GM10248 (cell line): ENCODE measurements at regions not wholly inside any gene's neighbourhood (a gene's known extent, or its start where the extent isn't known, plus 50 kb on each side); places are given as distances from the start of the nearest gene placed in this dataset.

Experiments used
- CTCF ChIA-PET: fragments of 300-600 bp; sonication (Branson Sonifier 250); formaldehyde crosslinking; extraction: SDS; loops from one replicate; lab custom pipeline; 2021; ENCODE audit warnings: antibody characterized with exemption; lab: Yijun Ruan, JAX
- POLR2A ChIA-PET: fragments of 350-650 bp; sonication (Branson Sonifier 250); formaldehyde crosslinking; extraction: SDS; loops from one replicate; lab custom pipeline; 2020; ENCODE audit warnings: antibody characterized with exemption; lab: Yijun Ruan, JAX
- DNase-seq: peaks from one replicate; pipeline ENCODE4 v3.0.0; 2012; ENCODE audit errors: extremely low spot score
- TF ChIP-seq, protein P1 (sequence below): IDR thresholded peaks from 2 replicates; pipeline ENCODE4 v1.5.1; 2012; ENCODE audit warnings: mild to moderate bottlenecking, low read depth; ENCODE audit errors: extremely low read depth, missing control alignments, control extremely low read depth

- no peak for DNase-seq
- TF ChIP-seq, protein P1, sequence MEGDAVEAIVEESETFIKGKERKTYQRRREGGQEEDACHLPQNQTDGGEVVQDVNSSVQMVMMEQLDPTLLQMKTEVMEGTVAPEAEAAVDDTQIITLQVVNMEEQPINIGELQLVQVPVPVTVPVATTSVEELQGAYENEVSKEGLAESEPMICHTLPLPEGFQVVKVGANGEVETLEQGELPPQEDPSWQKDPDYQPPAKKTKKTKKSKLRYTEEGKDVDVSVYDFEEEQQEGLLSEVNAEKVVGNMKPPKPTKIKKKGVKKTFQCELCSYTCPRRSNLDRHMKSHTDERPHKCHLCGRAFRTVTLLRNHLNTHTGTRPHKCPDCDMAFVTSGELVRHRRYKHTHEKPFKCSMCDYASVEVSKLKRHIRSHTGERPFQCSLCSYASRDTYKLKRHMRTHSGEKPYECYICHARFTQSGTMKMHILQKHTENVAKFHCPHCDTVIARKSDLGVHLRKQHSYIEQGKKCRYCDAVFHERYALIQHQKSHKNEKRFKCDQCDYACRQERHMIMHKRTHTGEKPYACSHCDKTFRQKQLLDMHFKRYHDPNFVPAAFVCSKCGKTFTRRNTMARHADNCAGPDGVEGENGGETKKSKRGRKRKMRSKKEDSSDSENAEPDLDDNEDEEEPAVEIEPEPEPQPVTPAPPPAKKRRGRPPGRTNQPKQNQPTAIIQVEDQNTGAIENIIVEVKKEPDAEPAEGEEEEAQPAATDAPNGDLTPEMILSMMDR: no peak
- ChIA-PET CTCF (interaction anchor here (1.0 to 5.0 kb wide), 10 partner anchors 9 to 132 kb away, joined by 3 to 21 read pairs (median 4); no protein-coding TSS in a partner anchor), POLR2A (interaction anchor here (0.6 to 1.2 kb wide), 6 partner anchors 10 to 118 kb away, joined by 3 to 6 read pairs (median 3); partner anchors contain the start of gene ARF6)
These were observed 100.7 kb downstream of the ARF6 start for GRCh38 chr14:49993565-49993964.

DNA sequence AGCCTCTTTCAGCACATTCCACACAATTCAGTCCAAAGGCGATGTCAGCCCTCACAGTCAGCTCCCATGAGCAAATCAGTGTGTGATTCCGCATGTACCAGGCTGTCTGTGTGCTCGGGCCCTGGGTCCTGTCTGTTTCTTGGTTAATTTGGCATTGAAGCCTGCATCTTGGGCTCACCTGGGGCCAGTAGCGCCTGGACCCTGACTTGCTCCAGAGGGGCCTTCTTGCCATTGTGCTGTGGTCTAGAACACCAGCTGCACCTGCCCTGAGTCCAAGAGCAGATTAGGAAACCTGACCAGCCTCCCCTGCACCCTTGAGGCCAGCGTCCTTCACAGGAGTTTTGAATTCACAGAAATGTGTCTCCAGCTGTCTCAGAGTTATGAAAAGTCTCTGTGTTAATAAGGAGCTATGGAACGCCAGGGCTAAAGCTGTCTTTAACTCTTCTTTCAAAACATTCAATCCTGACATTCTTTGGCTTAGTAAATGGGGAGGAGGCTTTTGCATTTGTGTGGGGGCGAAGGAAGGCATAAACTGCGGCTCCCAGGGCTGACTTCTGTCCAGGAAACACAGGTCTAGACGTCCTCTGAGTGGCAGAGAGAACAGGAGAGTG lies 102.2 kb downstream of the ARF6 start:
- no peak for DNase-seq
- TF ChIP-seq, protein P1: no peak
- CTCF ChIA-PET: interaction anchor here (0.8 to 3.4 kb wide), 3 partner anchors 8 to 130 kb away, joined by 3 to 16 read pairs (median 4); no protein-coding TSS in a partner anchor
- POLR2A ChIA-PET: interaction anchor here (0.5 kb wide), 1 partner anchor 95 kb away, joined by 3 read pairs; no protein-coding TSS in a partner anchor

- ChIA-PET POLR2A (no interaction called here), CTCF (interaction anchor here (1.2 to 2.0 kb wide), 2 partner anchors 36 to 49 kb away, joined by 3 to 4 read pairs; no protein-coding TSS in a partner anchor)
- TF ChIP-seq, protein P1: no peak
- no peak for DNase-seq
These were observed 105.1 kb downstream of the ARF6 start for GRCh38 chr14:49997991-49998390.

DNA sequence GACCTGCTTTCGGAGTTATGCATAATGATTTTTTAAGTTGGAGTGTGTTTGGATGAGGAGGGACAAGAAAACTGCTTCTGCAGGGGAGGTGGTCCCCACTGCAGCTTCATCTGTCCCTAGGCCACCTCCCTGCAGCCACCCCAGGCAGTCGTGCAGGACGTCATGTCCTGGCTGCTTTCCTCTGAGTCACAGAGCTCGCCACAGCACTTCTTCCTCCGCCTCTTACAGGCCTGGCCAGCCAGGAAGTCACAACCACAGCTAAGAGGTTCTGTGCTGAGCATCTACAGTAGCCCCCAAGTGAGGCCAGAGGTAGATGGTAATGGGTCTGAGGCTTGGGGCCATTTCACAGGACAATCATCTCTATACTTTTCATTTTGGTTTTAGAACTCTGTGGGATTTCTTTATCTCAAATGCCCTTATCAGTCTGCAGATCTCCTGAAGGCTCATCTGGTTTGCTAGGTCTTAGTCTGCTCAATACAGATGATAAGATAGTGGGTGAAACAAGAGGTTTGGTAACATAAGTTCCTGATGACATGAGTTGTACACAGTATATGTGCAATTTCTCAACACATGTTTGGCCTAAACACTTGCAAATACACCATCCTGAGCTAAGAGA lies 106.4 kb downstream of the ARF6 start:
- TF ChIP-seq, protein P1: no peak
- CTCF ChIA-PET: interaction anchor here (0.7 to 2.6 kb wide), 12 partner anchors 9 to 148 kb away, joined by 3 to 13 read pairs (median 4); no protein-coding TSS in a partner anchor
- DNase-seq: peak; percentile 84
- POLR2A ChIA-PET: interaction anchor here (0.7 to 1.1 kb wide), 2 partner anchors 28 to 136 kb away, joined by 3 read pairs; no protein-coding TSS in a partner anchor

DNA sequence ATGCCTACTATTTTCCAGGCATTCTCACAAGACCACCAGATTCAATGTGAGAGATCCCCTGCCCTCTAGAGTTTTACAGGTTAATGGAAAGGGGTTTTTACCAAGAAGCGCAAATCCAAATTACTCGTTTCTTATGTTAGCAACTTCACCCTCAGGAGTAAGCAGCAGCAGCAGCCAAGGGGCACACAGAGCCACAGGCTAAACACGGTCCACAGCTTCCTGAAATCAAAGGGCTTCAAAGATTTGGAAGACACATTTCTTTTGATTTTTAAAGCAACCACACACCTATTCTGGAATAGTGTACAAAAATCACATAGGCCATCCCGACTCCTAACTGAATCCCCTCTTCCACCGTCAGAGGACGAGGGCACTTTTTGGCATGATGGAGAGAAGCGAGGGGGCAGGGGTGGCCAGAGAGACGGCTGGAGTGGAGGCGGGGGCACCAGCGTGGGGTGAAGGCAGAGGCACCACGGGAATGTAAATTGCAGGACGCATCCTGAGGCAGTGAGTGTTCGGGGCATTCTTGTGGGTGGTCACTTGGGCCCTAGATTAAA lies 107.0 kb downstream of the ARF6 start:
- ChIA-PET CTCF (interaction anchor here (0.7 to 2.6 kb wide), 12 partner anchors 9 to 148 kb away, joined by 3 to 13 read pairs (median 3); no protein-coding TSS in a partner anchor), POLR2A (interaction anchor here (1.1 kb wide), 1 partner anchor 29 kb away, joined by 3 read pairs; no protein-coding TSS in a partner anchor)
- TF ChIP-seq, protein P1: no peak
- no peak for DNase-seq
